A673 (cell line): ENCODE measurements at regions not wholly inside any gene's neighbourhood (a gene's known extent, or its start where the extent isn't known, plus 50 kb on each side); places are given as distances from the start of the nearest gene placed in this dataset.

Experiments used
- EZH2 ChIP-seq: fragments of 200-600 bp; sonication (generic); IDR thresholded peaks from 2 replicates; pipeline ENCODE4 v1.6.1; 2017; ENCODE audit warnings: borderline replicate concordance, low read depth, mild to moderate bottlenecking, mixed read lengths, antibody characterized with exemption, low read length; ENCODE audit not compliant: poor library complexity, severe bottlenecking
- TF ChIP-seq, protein P1 (sequence below): fragments of 300-800, 200-600 bp; sonication (generic); conservative IDR thresholded peaks from 2 replicates; pipeline ENCODE4 v1.5.1; 2017; ENCODE audit warnings: low read depth, mild to moderate bottlenecking, antibody characterized with exemption, low read length, moderate library complexity, mixed read lengths

DNA sequence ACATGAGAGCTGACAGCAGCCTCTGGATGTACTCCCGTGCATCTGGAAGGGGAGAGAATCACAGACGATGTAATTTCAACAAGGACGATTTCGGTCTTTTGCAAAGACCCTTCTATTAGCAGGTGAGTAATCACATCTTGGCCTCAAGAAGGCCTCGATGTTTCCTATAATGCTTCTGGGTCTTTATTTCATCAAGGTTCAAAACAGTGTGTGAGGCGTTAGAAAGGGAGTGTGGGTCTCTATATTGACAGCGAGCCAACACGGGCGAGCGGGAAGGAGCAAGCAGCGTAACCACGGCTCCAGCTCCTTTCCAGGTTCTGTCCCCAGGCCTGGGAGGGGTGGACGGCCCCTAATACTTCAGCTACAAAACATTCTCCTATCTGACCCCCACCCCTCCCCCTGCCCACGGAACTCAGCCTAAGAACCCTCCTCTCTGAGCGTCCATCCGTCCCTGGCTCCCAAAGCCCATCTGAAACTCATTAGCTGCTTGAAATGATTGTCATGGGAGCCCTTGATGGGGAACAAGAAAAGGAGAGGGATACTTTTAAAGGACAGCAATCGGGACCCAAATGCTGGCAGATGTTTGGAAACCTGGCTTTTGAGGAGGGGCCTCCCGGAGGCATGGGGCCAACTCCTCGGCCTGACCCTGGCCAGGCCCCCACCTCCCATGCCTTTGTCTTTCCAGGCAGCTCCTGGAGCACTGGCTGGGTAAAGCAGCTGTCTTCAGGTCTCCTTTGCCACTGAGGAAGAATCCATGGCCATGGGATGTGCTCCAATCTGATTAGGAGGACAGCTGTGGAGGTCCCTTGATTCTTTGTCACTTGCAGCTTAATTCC is 250.8 kb downstream of the FOXD2 start:
- TF ChIP-seq EZH2 = no peak
- TF ChIP-seq, protein P1, sequence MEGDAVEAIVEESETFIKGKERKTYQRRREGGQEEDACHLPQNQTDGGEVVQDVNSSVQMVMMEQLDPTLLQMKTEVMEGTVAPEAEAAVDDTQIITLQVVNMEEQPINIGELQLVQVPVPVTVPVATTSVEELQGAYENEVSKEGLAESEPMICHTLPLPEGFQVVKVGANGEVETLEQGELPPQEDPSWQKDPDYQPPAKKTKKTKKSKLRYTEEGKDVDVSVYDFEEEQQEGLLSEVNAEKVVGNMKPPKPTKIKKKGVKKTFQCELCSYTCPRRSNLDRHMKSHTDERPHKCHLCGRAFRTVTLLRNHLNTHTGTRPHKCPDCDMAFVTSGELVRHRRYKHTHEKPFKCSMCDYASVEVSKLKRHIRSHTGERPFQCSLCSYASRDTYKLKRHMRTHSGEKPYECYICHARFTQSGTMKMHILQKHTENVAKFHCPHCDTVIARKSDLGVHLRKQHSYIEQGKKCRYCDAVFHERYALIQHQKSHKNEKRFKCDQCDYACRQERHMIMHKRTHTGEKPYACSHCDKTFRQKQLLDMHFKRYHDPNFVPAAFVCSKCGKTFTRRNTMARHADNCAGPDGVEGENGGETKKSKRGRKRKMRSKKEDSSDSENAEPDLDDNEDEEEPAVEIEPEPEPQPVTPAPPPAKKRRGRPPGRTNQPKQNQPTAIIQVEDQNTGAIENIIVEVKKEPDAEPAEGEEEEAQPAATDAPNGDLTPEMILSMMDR = no peak
